Glutamatergic neuron (in vitro differentiated cells): ENCODE measurements at regions not wholly inside any gene's neighbourhood (a gene's known extent, or its start where the extent isn't known, plus 50 kb on each side); places are given as distances from the start of the nearest gene placed in this dataset.

ENCODE experiments used
- DNase-seq: peaks from one replicate; pipeline ENCODE4 v3.0.0; 2022
- H3K27ac Mint-ChIP-seq: one replicate; pipeline ENCODE4 v1.8.0; 2020; ENCODE audit warnings: mild to moderate bottlenecking, mixed read lengths, inconsistent platforms; ENCODE audit not compliant: unreplicated experiment
- H3K27me3 Mint-ChIP-seq: one replicate; pipeline ENCODE4 v1.8.0; 2020; ENCODE audit warnings: mild to moderate bottlenecking, moderate library complexity, mixed read lengths, inconsistent platforms; ENCODE audit not compliant: unreplicated experiment
- H3K36me3 Mint-ChIP-seq: one replicate; pipeline ENCODE4 v1.8.0; 2020; ENCODE audit warnings: mild to moderate bottlenecking, mixed read lengths, inconsistent platforms; ENCODE audit not compliant: unreplicated experiment
- H3K4me1 Mint-ChIP-seq: one replicate; pipeline ENCODE4 v1.8.0; 2020; ENCODE audit warnings: mild to moderate bottlenecking, low read depth, mixed read lengths, inconsistent platforms; ENCODE audit not compliant: unreplicated experiment
- H3K4me3 Mint-ChIP-seq: one replicate; pipeline ENCODE4 v1.8.0; 2020; ENCODE audit warnings: mild to moderate bottlenecking, mixed read lengths, inconsistent platforms; ENCODE audit not compliant: unreplicated experiment
- H3K9me3 Mint-ChIP-seq: one replicate; pipeline ENCODE4 v1.8.0; 2020; ENCODE audit warnings: mild to moderate bottlenecking, moderate library complexity, mixed read lengths, inconsistent platforms; ENCODE audit not compliant: unreplicated experiment
- CTCF ChIP-seq: fragments of 200-600 bp; sonication (generic); IDR thresholded peaks from one replicate; pipeline ENCODE4 v1.5.0; 2021; ENCODE audit not compliant: partially characterized antibody, unreplicated experiment

DNA sequence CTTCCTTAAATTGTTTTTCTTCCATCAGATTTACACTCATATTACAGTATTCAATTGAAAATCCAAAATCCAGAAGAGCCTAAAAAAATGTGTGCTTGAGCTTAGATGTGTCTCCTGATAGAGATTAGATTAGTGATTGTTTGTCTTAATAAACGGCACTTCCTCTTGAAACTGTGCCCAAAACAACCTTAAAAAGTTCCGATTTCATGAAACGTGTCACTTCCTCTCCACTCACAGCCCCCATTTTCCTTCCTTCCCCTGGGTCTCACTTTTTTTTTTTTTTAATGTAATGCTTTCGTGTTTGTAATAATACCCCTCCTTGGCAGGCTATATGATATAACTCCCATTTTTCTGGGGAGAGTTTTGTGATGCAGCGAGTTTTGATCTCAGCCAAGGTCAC, 114.8 kb upstream of the ADO start:
- no peaks in the 10 kb centered on the region for H3K27me3 Mint-ChIP-seq
- no peak for TF ChIP-seq CTCF
- H3K36me3 Mint-ChIP-seq, result no peaks in the 10 kb centered on the region
- H3K4me1 Mint-ChIP-seq, result no peaks in the 10 kb centered on the region
- DNase-seq, result no peak
- no peaks in the 10 kb centered on the region for H3K9me3 Mint-ChIP-seq
- H3K27ac Mint-ChIP-seq, result no peak overlapping the region
- H3K4me3 Mint-ChIP-seq, result no peak overlapping the region

- no peaks in the 10 kb centered on the region for H3K27me3 Mint-ChIP-seq
- H3K4me3 Mint-ChIP-seq, result no peak overlapping the region
- H3K36me3 Mint-ChIP-seq, result no peaks in the 10 kb centered on the region
- no peak overlapping the region for H3K27ac Mint-ChIP-seq
- TF ChIP-seq CTCF, result no peak
- no peaks in the 10 kb centered on the region for H3K4me1 Mint-ChIP-seq
- no peaks in the 10 kb centered on the region for H3K9me3 Mint-ChIP-seq
- no peak for DNase-seq
Measured at GRCh38 chr10:62690703-62691102, 113.8 kb upstream of the ADO start.

DNA sequence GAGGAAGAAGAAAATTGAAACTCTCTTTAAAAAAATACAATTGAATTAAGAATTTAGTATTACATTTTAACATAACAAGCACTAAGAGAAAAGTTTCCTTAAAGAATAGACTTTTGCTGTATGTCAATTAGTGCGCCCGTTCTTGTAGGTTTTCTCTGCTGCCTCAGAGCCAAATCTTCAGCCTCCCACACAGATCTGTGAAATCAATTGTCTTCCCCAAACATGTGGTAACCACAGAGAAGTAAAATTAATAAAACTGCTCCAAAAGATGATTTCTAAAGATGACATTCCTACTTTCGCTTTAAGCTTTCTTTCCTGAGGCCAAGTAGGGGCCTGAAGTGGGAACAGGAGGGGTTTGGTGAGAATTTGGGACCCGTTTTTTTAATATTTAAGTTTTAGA, 113.2 kb upstream of the ADO start:
- no peaks in the 10 kb centered on the region for H3K9me3 Mint-ChIP-seq
- no peak overlapping the region for H3K4me3 Mint-ChIP-seq
- H3K27me3 Mint-ChIP-seq, result no peaks in the 10 kb centered on the region
- H3K36me3 Mint-ChIP-seq, result no peaks in the 10 kb centered on the region
- no peak for TF ChIP-seq CTCF
- no peaks in the 10 kb centered on the region for H3K4me1 Mint-ChIP-seq
- no peak overlapping the region for H3K27ac Mint-ChIP-seq
- no peak for DNase-seq

DNA sequence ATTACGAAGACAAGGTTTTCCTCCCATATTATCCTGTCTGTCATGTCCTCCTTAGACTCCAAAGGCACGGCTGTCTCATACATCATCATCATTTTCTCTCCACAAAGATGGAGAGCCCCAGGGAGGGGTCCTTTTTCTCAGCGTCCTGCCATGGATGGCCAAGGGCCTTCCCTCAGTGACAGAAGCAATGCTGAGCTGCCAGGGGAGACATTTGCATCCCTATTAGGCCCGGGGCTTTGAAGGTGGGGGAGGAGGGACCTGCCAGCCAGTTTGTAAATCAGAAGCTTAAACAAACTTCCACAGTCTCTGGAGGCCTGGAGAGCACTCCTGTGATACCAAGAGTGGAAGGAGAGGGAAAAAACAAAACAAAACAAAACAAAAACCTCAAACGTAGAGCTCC, 112.4 kb upstream of the ADO start:
- H3K27me3 Mint-ChIP-seq, result no peaks in the 10 kb centered on the region
- no peak for DNase-seq
- H3K27ac Mint-ChIP-seq, result no peak overlapping the region
- H3K9me3 Mint-ChIP-seq, result no peaks in the 10 kb centered on the region
- no peaks in the 10 kb centered on the region for H3K4me1 Mint-ChIP-seq
- no peak for TF ChIP-seq CTCF
- no peak overlapping the region for H3K4me3 Mint-ChIP-seq
- H3K36me3 Mint-ChIP-seq, result no peaks in the 10 kb centered on the region

- no peak for TF ChIP-seq CTCF
- DNase-seq, result no peak
- Mint-ChIP-seq H3K36me3 (no peaks in the 10 kb centered on the region), H3K4me1 (no peaks in the 10 kb centered on the region), H3K27me3 (no peaks in the 10 kb centered on the region), H3K9me3 (no peaks in the 10 kb centered on the region), H3K27ac (no peak overlapping the region), H3K4me3 (no peak overlapping the region)
Measured at GRCh38 chr10:62693306-62693705, 111.2 kb upstream of the ADO start.
